ENCODE measurements at regions not wholly inside any gene's neighbourhood (a gene's known extent, or its start where the extent isn't known, plus 50 kb on each side); places are given as distances from the start of the nearest gene placed in this dataset.
"Not testable (repeated sequence)": the region's sequence is repeated elsewhere in the genome, so short reads cannot be mapped to it uniquely, and the experiment has no call there.

- H3K4me3 ChIP-seq (ENCODE audit: low read depth, low read length), result no peak overlapping the region
Observed at GRCh38 chr11:37465221-37465620, 867.2 kb upstream of the RAG2 start.

GRCh38 chr11:37459456-37459855 is 861.4 kb upstream of the RAG2 start:
- TF ChIP-seq, protein P1, sequence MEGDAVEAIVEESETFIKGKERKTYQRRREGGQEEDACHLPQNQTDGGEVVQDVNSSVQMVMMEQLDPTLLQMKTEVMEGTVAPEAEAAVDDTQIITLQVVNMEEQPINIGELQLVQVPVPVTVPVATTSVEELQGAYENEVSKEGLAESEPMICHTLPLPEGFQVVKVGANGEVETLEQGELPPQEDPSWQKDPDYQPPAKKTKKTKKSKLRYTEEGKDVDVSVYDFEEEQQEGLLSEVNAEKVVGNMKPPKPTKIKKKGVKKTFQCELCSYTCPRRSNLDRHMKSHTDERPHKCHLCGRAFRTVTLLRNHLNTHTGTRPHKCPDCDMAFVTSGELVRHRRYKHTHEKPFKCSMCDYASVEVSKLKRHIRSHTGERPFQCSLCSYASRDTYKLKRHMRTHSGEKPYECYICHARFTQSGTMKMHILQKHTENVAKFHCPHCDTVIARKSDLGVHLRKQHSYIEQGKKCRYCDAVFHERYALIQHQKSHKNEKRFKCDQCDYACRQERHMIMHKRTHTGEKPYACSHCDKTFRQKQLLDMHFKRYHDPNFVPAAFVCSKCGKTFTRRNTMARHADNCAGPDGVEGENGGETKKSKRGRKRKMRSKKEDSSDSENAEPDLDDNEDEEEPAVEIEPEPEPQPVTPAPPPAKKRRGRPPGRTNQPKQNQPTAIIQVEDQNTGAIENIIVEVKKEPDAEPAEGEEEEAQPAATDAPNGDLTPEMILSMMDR (IDR thresholded peaks at IDR 0.05; ENCODE audit: low read depth, low read length), result no peak
- H3K4me3 ChIP-seq (ENCODE audit: low read depth, low read length), result no peak overlapping the region

More at GRCh38 chr11:37465221-37465620, 867.2 kb upstream of the RAG2 start:
- TF ChIP-seq, protein P1 (IDR thresholded peaks at IDR 0.05; ENCODE audit: low read depth, low read length), result no peak

DNA sequence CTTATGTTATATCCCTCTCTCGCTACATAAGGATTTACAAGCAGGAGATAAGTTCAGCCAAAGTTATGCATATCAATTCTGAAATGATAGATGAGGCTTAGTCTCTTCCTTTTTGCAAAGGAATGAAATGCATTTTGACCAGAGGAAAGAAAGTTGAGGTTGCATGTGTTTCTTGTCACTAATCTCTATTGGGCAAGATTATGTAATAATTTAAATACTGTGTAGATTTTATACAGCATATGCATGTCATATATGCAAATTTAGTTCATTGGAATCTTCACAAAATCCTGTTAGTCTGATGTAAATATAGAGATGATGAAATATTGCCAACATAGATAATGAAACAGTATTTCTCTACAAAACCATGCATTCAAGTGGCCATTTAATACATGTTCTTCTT is 858.7 kb upstream of the RAG2 start:
- H3K4me3 ChIP-seq (ENCODE audit: low read depth, low read length), result no peak overlapping the region
- TF ChIP-seq, protein P1 (IDR thresholded peaks at IDR 0.05; ENCODE audit: low read depth, low read length), result no peak

GRCh38 chr11:37451903-37452302 is 853.9 kb upstream of the RAG2 start:
- no peak overlapping the region for H3K4me3 ChIP-seq (ENCODE audit: low read depth, low read length)
- TF ChIP-seq, protein P1 (IDR thresholded peaks at IDR 0.05; ENCODE audit: low read depth, low read length), result no peak

DNA sequence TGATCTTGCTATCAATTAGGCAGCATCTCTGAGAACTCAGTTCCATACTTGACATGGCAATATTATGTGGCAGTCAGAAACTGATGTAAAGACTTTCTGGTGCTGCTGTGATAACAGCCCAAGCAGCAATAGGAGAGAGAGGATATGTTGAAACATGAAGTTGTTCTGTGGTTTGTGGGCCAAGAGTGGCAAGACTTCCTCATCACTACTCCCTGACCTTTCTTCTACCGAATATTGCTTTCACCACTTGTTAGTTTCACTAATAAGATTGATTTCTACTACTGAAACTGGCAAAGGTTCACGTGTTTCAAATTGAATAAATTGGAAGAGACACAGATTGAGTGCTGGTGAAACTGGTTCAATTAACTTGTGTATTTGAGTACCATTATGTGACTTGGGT is 852.6 kb upstream of the RAG2 start:
- H3K4me3 ChIP-seq (ENCODE audit: low read depth, low read length), result no peak overlapping the region
- TF ChIP-seq, protein P1 (IDR thresholded peaks at IDR 0.05; ENCODE audit: low read depth, low read length), result no peak

GRCh38 chr11:37449146-37449545 is 851.1 kb upstream of the RAG2 start:
- TF ChIP-seq, protein P1 (IDR thresholded peaks at IDR 0.05; ENCODE audit: low read depth, low read length), result peak; percentile 39; the same call in 1 of the 2 replicates
- H3K4me3 ChIP-seq (ENCODE audit: low read depth, low read length), result no peak overlapping the region

GRCh38 chr11:37442576-37442975 is 844.5 kb upstream of the RAG2 start:
- TF ChIP-seq, protein P1 (IDR thresholded peaks at IDR 0.05; ENCODE audit: low read depth, low read length), result no peak
- no peak overlapping the region for H3K4me3 ChIP-seq (ENCODE audit: low read depth, low read length)

DNA sequence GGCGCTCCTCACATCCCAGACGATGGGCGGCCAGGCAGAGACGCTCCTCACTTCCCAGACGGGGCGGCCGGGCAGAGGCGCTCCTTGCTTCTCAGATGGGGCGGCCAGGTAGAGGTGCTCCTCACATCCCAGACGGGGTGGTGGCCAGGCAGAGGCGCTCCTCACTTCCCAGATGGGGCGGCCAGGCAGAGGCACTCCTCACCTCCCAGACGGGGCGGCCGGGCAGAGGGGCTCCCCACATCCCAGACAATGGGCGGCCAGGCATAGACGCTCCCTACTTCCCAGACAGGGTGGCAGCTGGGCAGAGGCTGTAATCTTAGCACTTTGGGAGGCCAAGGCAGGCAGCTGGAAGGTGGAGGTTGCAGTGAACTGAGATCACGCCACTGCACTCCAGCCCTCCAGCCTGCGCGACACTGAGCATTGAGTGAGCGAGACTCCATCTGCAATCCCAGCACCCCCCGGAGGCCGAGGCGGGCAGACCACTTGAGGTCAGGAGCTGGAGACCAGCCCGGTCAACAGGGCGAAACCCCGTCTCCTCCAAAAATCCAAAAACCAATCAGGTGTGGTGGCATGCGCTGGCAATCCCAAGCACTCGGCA is 833.7 kb upstream of the RAG2 start:
- H3K4me3 ChIP-seq (ENCODE audit: low read depth, low read length), result not testable (repeated sequence)

GRCh38 chr11:37430966-37431632 is 833.1 kb upstream of the RAG2 start:
- H3K4me3 ChIP-seq (ENCODE audit: low read depth, low read length), result not testable (repeated sequence)

Data from WI38 (cell line).